ENCODE measurements at regions not wholly inside any gene's neighbourhood (a gene's known extent, or its start where the extent isn't known, plus 50 kb on each side); places are given as distances from the start of the nearest gene placed in this dataset.

GRCh38 chr2:216923706-216924105 is 63.8 kb upstream of the TNP1 start:
- H3K9me3 Mint-ChIP-seq: no peaks in the 10 kb centered on the region
- H3K27me3 Mint-ChIP-seq: peaks cover 0 to 3% of the 10 kb centered on the region in 2 donors
- no peaks in the 10 kb centered on the region for H3K4me1 Mint-ChIP-seq (ENCODE audit: low read depth in 2 of 2)
- ATAC-seq (no peak), DNase-seq (ENCODE audit: low spot score) (no peak)
- H3K36me3 Mint-ChIP-seq: no peaks in the 10 kb centered on the region
- H3K27ac Mint-ChIP-seq: no peak overlapping the region
- no peak overlapping the region for H3K4me3 Mint-ChIP-seq

DNA sequence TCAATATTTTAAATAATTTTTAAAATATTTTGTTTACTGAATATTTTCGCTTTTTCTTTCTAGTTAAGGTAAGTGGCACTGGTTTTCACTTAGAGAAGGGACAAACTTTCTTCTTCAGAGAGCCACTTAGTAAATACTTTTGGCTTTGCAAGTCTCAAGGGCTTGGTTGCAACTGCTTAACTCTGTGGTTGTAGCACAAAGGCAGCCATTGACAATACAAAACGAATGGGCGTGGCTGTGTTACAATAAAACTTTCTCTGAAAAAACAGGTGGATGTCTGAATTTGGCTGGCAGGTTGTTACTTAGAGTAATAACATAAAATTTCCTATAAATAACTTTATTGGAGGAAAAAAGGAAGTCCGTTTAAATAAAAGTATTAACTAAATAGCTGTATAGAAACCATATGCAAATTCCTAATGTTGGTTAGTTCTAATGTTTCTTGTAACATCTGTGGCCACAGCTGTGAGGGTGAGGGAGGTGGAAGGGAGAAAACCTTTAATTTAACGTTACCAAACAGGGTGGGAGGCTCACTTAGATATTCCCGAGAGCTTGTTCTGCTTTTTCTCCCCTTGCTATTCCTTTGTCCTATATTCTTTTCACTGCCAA is 62.4 kb upstream of the TNP1 start:
- Mint-ChIP-seq H3K27me3 (peaks cover 0 to 3% of the 10 kb centered on the region in 2 donors), H3K4me3 (no peak overlapping the region), H3K9me3 (no peaks in the 10 kb centered on the region), H3K4me1 (ENCODE audit: low read depth in 2 of 2) (no peaks in the 10 kb centered on the region), H3K27ac (no peak overlapping the region), H3K36me3 (no peaks in the 10 kb centered on the region)
- ATAC-seq (no peak), DNase-seq (ENCODE audit: low spot score) (no peak)

DNA sequence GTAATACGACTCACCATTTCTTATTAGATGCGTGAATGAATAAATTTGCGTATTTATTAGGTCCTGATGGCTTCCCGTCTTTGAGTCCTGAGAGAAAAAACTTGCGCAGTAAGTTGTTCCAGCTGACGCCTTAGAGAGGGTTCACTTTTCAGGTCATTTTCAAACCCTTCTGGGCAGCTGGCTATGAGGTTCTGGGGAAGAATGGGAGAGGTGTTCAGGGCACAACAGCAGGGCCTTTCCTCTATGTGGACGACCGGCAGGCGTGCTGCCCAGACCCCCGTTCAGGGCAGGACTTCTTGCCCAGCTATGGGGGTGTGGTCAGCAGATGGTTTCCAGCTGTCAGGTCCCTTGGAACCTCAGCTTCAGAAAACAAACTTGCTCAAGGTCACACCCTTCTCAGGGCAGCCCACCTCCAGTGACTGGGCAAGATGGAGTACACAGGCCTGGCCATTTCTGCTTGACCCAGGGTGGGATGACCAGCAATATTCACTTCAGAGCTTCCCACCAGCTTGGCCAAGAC is 61.1 kb upstream of the TNP1 start:
- H3K4me3 Mint-ChIP-seq: no peak overlapping the region
- DNase-seq (ENCODE audit: low spot score): no peak

DNA sequence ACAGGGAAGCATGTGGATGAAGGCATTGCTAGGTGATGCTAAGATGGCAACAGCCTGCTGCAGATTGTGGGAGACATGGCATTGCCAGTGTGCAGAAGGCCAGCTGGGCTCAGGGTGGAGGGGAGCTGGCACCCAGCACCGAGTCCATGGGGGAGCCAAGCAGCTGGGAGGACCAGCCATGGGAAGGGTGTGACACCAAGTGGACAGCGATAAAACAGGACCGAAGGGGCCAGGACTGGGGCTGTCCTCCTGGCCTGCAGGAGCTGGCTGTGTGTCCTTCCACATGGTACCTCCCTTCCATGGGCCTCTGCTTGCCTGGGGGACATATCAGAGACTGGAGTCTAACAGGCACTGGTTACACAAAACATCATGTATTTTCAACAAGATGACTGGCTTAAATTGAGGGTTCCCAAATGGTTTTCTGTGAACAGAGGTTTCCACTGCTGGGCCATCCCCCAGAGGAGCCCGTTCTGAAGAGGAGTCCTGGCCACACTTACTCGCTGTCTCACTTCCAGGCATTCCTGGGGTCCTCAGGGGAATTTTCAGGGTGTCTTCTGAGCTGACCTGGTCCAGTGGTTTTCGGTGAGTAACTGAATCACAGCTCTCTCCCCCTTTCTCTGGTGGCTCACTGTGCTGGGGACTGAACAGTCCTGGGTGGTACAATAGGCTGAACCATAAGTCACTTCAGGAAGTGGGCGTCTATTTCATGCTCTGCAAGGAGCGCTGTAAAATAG is 60.4 kb upstream of the TNP1 start:
- Mint-ChIP-seq H3K27ac (no peak overlapping the region), H3K36me3 (no peaks in the 10 kb centered on the region), H3K4me3 (no peak overlapping the region), H3K4me1 (ENCODE audit: low read depth in 2 of 2) (no peaks in the 10 kb centered on the region), H3K9me3 (no peaks in the 10 kb centered on the region), H3K27me3 (peaks cover 0 to 6% of the 10 kb centered on the region in 2 donors)
- peak; percentile 46 for ATAC-seq
- DNase-seq (ENCODE audit: low spot score): no peak

More for the DNA sequence above, 61.1 kb upstream of the TNP1 start:
- no peaks in the 10 kb centered on the region for H3K9me3 Mint-ChIP-seq
- no peaks in the 10 kb centered on the region for H3K36me3 Mint-ChIP-seq
- H3K27ac Mint-ChIP-seq: no peak overlapping the region
- H3K27me3 Mint-ChIP-seq: peaks cover 0 to 6% of the 10 kb centered on the region in 2 donors
- no peak for ATAC-seq
- no peaks in the 10 kb centered on the region for H3K4me1 Mint-ChIP-seq (ENCODE audit: low read depth in 2 of 2)

DNA sequence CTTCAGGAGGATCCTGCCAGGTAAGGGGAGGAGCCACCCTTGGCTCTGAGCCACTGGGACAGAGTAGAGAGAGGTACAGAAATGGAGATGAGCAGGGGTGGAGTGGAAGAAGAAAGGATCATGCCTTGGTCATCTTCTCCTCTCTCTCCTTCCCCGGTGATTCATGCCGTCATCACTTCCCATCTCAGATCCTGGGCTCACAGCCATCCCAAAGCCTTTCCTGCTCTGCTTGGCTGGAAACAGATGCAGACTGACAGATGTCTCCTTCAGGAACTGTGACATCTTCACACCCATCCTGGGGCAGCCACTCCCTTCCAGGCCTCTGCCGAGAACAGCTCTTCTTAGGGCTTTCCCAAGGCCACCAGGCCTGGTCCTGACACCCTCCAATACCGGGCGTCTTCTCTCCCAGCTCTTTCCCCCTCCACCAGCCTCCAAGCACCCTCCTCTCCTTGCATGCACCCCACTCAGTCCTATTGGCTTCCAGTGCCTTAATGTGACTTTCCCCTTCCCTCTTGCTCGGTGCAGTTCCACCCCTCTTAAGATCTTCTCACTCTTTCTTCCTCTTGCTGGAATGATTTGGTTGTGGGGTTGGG is 58.3 kb upstream of the TNP1 start:
- no peak overlapping the region for H3K4me3 Mint-ChIP-seq
- H3K36me3 Mint-ChIP-seq: no peaks in the 10 kb centered on the region
- ATAC-seq: no peak
- peaks cover 0 to 6% of the 10 kb centered on the region in 2 donors for H3K27me3 Mint-ChIP-seq
- no peak overlapping the region for H3K27ac Mint-ChIP-seq
- no peak for DNase-seq (ENCODE audit: low spot score)
- H3K9me3 Mint-ChIP-seq: no peaks in the 10 kb centered on the region
- no peaks in the 10 kb centered on the region for H3K4me1 Mint-ChIP-seq (ENCODE audit: low read depth in 2 of 2)

GRCh38 chr2:216916956-216917650 is 57.2 kb upstream of the TNP1 start:
- H3K27ac Mint-ChIP-seq: peak overlapping the region in 1 of 2 donors; percentile 15
- DNase-seq (ENCODE audit: low spot score): no peak
- H3K9me3 Mint-ChIP-seq: no peaks in the 10 kb centered on the region

GRCh38 chr2:216915557-216916150 is 55.8 kb upstream of the TNP1 start:
- H3K27me3 Mint-ChIP-seq: peaks cover 0 to 8% of the 10 kb centered on the region in 2 donors
- no peak overlapping the region for H3K4me3 Mint-ChIP-seq
- no peaks in the 10 kb centered on the region for H3K4me1 Mint-ChIP-seq (ENCODE audit: low read depth in 2 of 2)
- no peaks in the 10 kb centered on the region for H3K9me3 Mint-ChIP-seq
- no peak overlapping the region for H3K27ac Mint-ChIP-seq
- DNase-seq (ENCODE audit: low spot score) (no peak), ATAC-seq (no peak)
- no peaks in the 10 kb centered on the region for H3K36me3 Mint-ChIP-seq

More at GRCh38 chr2:216916956-216917650, 57.2 kb upstream of the TNP1 start:
- Mint-ChIP-seq H3K4me3 (no peak overlapping the region), H3K27me3 (peaks cover 0 to 8% of the 10 kb centered on the region in 2 donors), H3K4me1 (ENCODE audit: low read depth in 2 of 2) (no peaks in the 10 kb centered on the region), H3K36me3 (no peaks in the 10 kb centered on the region)
- no peak for ATAC-seq

GRCh38 chr2:216914491-216914890 is 54.6 kb upstream of the TNP1 start:
- H3K4me3 Mint-ChIP-seq: no peak overlapping the region
- no peaks in the 10 kb centered on the region for H3K4me1 Mint-ChIP-seq (ENCODE audit: low read depth in 2 of 2)
- no peaks in the 10 kb centered on the region for H3K9me3 Mint-ChIP-seq
- H3K27me3 Mint-ChIP-seq: peaks cover 0 to 8% of the 10 kb centered on the region in 2 donors
- H3K27ac Mint-ChIP-seq: no peak overlapping the region
- H3K36me3 Mint-ChIP-seq: no peaks in the 10 kb centered on the region
- DNase-seq (ENCODE audit: low spot score): no peak
- ATAC-seq: no peak

- Mint-ChIP-seq H3K9me3 (no peaks in the 10 kb centered on the region), H3K36me3 (no peaks in the 10 kb centered on the region), H3K4me3 (no peak overlapping the region), H3K27me3 (peaks cover 0 to 5% of the 10 kb centered on the region in 2 donors), H3K4me1 (ENCODE audit: low read depth in 2 of 2) (no peaks in the 10 kb centered on the region), H3K27ac (no peak overlapping the region)
- ATAC-seq (no peak), DNase-seq (ENCODE audit: low spot score) (no peak)
These were observed 52.0 kb upstream of the TNP1 start for GRCh38 chr2:216911886-216912285.

- peaks cover 0 to 2% of the 10 kb centered on the region in 2 donors for H3K27me3 Mint-ChIP-seq
- no peaks in the 10 kb centered on the region for H3K9me3 Mint-ChIP-seq
- DNase-seq (ENCODE audit: low spot score) (no peak), ATAC-seq (no peak)
- no peaks in the 10 kb centered on the region for H3K36me3 Mint-ChIP-seq
- H3K4me1 Mint-ChIP-seq (ENCODE audit: low read depth in 2 of 2): no peaks in the 10 kb centered on the region
- H3K4me3 Mint-ChIP-seq: no peak overlapping the region
- no peak overlapping the region for H3K27ac Mint-ChIP-seq
These were observed 51.1 kb upstream of the TNP1 start for GRCh38 chr2:216911008-216911407.

- Mint-ChIP-seq H3K4me3 (no peak overlapping the region), H3K27ac (no peak overlapping the region), H3K9me3 (no peaks in the 10 kb centered on the region), H3K27me3 (peaks cover 0 to 2% of the 10 kb centered on the region in 2 donors), H3K4me1 (ENCODE audit: low read depth in 2 of 2) (no peaks in the 10 kb centered on the region), H3K36me3 (no peaks in the 10 kb centered on the region)
- no peak for ATAC-seq
- DNase-seq (ENCODE audit: low spot score): no peak
These were observed 49.8 kb upstream of the TNP1 start for GRCh38 chr2:216909541-216910210.
